Stomach (tissue), 4 donors: ENCODE measurements at regions not wholly inside any gene's neighbourhood (a gene's known extent, or its start where the extent isn't known, plus 50 kb on each side); places are given as distances from the start of the nearest gene placed in this dataset.

ENCODE experiments used
- EP300 ChIP-seq: sonication (generic); formaldehyde crosslinking; IDR thresholded peaks from one replicate; pipeline ENCODE4 v1.6.1; 2017; ENCODE audit warnings: antibody characterized with exemption
- POLR2A ChIP-seq, 4 donors: fragments of 450-650 bp; IDR thresholded peaks; one replicate each; pipeline ENCODE4 v1.6.1; 2016; ENCODE audit warnings: antibody characterized with exemption in 4 of 4, control low read depth in 2 of 4, mild to moderate bottlenecking in 1 of 4, moderate library complexity in 1 of 4
- POLR2AphosphoS5 ChIP-seq, 3 donors: sonication (generic); formaldehyde crosslinking; IDR thresholded peaks; one replicate each; pipeline ENCODE4 v1.6.1; 2016; ENCODE audit warnings: antibody characterized with exemption in 3 of 3
- TF ChIP-seq, protein P1 (sequence below), 7 experiments: fragments of 450-650 bp in 4 of 7; fragments of 200-600 bp in 3 of 7; sonication (generic) in 3 of 7; IDR thresholded peaks; one replicate each; pipeline ENCODE4 v1.5.1; 2016 to 2019; ENCODE audit warnings: antibody characterized with exemption in 7 of 7, control low read depth in 2 of 7, mild to moderate bottlenecking in 1 of 7

DNA sequence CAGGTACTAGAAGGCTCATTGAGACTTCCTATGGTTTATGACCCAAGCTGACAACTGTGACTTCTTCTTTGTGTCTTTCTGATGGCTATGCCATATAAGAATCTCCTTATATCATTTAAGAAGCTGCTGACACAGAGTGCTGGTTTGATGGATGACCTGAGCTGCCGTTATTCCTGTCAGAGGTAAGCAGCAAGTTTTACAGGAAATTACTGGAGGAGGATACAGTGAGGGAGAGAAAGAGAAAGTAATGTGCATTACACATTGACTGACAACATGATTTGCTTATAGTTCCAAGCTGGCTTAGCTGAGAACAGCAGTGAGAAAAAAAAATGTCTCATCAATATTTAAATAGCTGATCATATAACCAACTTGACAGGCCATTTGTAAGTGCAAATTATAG, 981.4 kb downstream of the FSCB start:
- TF ChIP-seq, protein P1, sequence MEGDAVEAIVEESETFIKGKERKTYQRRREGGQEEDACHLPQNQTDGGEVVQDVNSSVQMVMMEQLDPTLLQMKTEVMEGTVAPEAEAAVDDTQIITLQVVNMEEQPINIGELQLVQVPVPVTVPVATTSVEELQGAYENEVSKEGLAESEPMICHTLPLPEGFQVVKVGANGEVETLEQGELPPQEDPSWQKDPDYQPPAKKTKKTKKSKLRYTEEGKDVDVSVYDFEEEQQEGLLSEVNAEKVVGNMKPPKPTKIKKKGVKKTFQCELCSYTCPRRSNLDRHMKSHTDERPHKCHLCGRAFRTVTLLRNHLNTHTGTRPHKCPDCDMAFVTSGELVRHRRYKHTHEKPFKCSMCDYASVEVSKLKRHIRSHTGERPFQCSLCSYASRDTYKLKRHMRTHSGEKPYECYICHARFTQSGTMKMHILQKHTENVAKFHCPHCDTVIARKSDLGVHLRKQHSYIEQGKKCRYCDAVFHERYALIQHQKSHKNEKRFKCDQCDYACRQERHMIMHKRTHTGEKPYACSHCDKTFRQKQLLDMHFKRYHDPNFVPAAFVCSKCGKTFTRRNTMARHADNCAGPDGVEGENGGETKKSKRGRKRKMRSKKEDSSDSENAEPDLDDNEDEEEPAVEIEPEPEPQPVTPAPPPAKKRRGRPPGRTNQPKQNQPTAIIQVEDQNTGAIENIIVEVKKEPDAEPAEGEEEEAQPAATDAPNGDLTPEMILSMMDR (IDR thresholded peaks at IDR 0.05): no peak
- TF ChIP-seq POLR2AphosphoS5 (IDR thresholded peaks at IDR 0.05) (no peak), POLR2A (IDR thresholded peaks at IDR 0.05) (no peak), EP300 (no peak)
